ENCODE measurements at regions not wholly inside any gene's neighbourhood (a gene's known extent, or its start where the extent isn't known, plus 50 kb on each side); places are given as distances from the start of the nearest gene placed in this dataset.

- peaks cover 28% of the 10 kb centered on the region for H3K4me1 ChIP-seq
- H3K36me3 ChIP-seq, result no peaks in the 10 kb centered on the region
- ATAC-seq, result no peak
- no peaks in the 10 kb centered on the region for H3K27me3 ChIP-seq
- no peaks in the 10 kb centered on the region for H3K9me3 ChIP-seq
- no peak for TF ChIP-seq CTCF (IDR thresholded peaks at IDR 0.05)
- no peak for DNase-seq
- peak overlapping the region; percentile 32 for H3K27ac ChIP-seq
- intact Hi-C loops (cut with DNase I), result no loop called here
- H3K4me3 ChIP-seq, result no peak overlapping the region
Measured at GRCh38 chr2:39487398-39488250, 50.5 kb upstream of the MAP4K3 start.

GRCh38 chr2:39488450-39488849, 51.4 kb upstream of the MAP4K3 start:
- no peak for DNase-seq
- intact Hi-C loops (cut with DNase I), result no loop called here
- peaks cover 24% of the 10 kb centered on the region for H3K4me1 ChIP-seq
- no peak for TF ChIP-seq CTCF (IDR thresholded peaks at IDR 0.05)
- no peak overlapping the region for H3K4me3 ChIP-seq
- peak overlapping the region; percentile 32 for H3K27ac ChIP-seq
- H3K27me3 ChIP-seq, result no peaks in the 10 kb centered on the region
- ATAC-seq, result peak; percentile 79
- no peaks in the 10 kb centered on the region for H3K36me3 ChIP-seq
- no peaks in the 10 kb centered on the region for H3K9me3 ChIP-seq

GRCh38 chr2:39490586-39490985, 53.5 kb upstream of the MAP4K3 start:
- no peak overlapping the region for H3K27ac ChIP-seq
- no peak for ATAC-seq
- H3K9me3 ChIP-seq, result no peaks in the 10 kb centered on the region
- H3K4me3 ChIP-seq, result no peak overlapping the region
- H3K27me3 ChIP-seq, result no peaks in the 10 kb centered on the region
- H3K4me1 ChIP-seq, result peaks cover 8% of the 10 kb centered on the region
- intact Hi-C loops (cut with DNase I), result no loop called here
- DNase-seq, result no peak
- no peaks in the 10 kb centered on the region for H3K36me3 ChIP-seq
- TF ChIP-seq CTCF (IDR thresholded peaks at IDR 0.05), result no peak

- Histone ChIP-seq H3K4me3 (no peak overlapping the region), H3K9me3 (no peaks in the 10 kb centered on the region), H3K4me1 (peaks cover 9% of the 10 kb centered on the region), H3K27me3 (no peaks in the 10 kb centered on the region), H3K36me3 (no peaks in the 10 kb centered on the region), H3K27ac (peak overlapping the region; percentile 15)
- DNase-seq (no peak), ATAC-seq (no peak)
- no peak for TF ChIP-seq CTCF (IDR thresholded peaks at IDR 0.05)
- intact Hi-C loops (cut with DNase I), result no loop called here
Measured at GRCh38 chr2:39491653-39492052, 54.6 kb upstream of the MAP4K3 start.

GRCh38 chr2:39492095-39492590, 55.1 kb upstream of the MAP4K3 start:
- Histone ChIP-seq H3K27me3 (no peaks in the 10 kb centered on the region), H3K36me3 (no peaks in the 10 kb centered on the region), H3K9me3 (no peaks in the 10 kb centered on the region), H3K27ac (peak overlapping the region; percentile 60), H3K4me1 (peaks cover 12% of the 10 kb centered on the region), H3K4me3 (no peak overlapping the region)
- TF ChIP-seq CTCF (IDR thresholded peaks at IDR 0.05), result no peak
- intact Hi-C loops (cut with DNase I), result no loop called here
- ATAC-seq (peak; percentile 87), DNase-seq (no peak)

All from upper lobe of right lung (tissue), 1 donor.